Transverse colon (tissue), 3 donors: ENCODE measurements at regions not wholly inside any gene's neighbourhood (a gene's known extent, or its start where the extent isn't known, plus 50 kb on each side); places are given as distances from the start of the nearest gene placed in this dataset.

ENCODE experiments used
- EP300 ChIP-seq: sonication (generic); formaldehyde crosslinking; IDR thresholded peaks from one replicate; pipeline ENCODE4 v1.6.1; 2017; ENCODE audit warnings: antibody characterized with exemption, low read depth
- POLR2A ChIP-seq: fragments of 450-650 bp; IDR thresholded peaks from one replicate; pipeline ENCODE4 v1.6.1; 2016; ENCODE audit warnings: antibody characterized with exemption, mild to moderate bottlenecking, moderate library complexity
- TF ChIP-seq, protein P1 (sequence below), 5 experiments: fragments of 200-600 bp in 3 of 5; fragments of 450-650 bp in 2 of 5; sonication (generic) in 3 of 5; IDR thresholded peaks; 1 replicate in 2 of 5; 2 replicates in 3 of 5; pipeline ENCODE4 v1.5.1; 2016 to 2017; ENCODE audit warnings: antibody characterized with exemption in 5 of 5, inconsistent platforms in 3 of 5, mild to moderate bottlenecking in 2 of 5, moderate library complexity in 1 of 5

DNA sequence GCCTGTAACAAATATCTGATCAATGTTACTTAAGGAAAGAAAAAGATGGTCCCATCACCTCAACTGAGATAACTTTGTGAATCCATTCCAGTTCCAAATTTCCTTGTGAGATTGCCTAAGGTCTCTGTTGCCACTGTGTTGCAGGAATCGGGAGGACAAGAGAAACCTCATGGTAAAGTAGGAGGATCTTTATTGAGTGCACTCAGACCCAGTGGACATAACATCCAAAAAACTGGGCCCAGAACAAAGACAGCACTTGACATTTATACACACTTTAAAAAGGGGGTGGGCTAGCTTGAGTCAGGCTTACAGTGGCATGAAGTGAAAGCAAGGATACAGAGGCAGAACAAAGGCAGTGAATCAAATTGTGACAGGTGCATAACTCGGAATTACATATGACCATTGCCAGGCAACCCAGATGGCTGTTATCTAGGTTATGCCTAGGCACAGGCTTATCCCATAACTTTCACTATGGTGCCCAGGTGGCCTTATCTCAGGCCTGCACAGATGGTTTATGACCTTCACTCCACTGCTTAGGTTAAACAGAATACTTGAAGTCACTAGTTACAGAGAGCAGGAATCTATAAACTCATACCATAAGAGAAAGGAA lies 459.4 kb upstream of the PCDH20 start:
- TF ChIP-seq, protein P1, sequence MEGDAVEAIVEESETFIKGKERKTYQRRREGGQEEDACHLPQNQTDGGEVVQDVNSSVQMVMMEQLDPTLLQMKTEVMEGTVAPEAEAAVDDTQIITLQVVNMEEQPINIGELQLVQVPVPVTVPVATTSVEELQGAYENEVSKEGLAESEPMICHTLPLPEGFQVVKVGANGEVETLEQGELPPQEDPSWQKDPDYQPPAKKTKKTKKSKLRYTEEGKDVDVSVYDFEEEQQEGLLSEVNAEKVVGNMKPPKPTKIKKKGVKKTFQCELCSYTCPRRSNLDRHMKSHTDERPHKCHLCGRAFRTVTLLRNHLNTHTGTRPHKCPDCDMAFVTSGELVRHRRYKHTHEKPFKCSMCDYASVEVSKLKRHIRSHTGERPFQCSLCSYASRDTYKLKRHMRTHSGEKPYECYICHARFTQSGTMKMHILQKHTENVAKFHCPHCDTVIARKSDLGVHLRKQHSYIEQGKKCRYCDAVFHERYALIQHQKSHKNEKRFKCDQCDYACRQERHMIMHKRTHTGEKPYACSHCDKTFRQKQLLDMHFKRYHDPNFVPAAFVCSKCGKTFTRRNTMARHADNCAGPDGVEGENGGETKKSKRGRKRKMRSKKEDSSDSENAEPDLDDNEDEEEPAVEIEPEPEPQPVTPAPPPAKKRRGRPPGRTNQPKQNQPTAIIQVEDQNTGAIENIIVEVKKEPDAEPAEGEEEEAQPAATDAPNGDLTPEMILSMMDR (IDR thresholded peaks at IDR 0.05), result no peak
- no peak for TF ChIP-seq POLR2A
- no peak for TF ChIP-seq EP300
